Cardiac fibroblast (primary cell): ENCODE measurements at regions not wholly inside any gene's neighbourhood (a gene's known extent, or its start where the extent isn't known, plus 50 kb on each side); places are given as distances from the start of the nearest gene placed in this dataset.
A peak's percentile ranks its signal among the peaks of the same experiment; 100 is the strongest.

Experiments
- DNase-seq, 2 donors: peaks; one replicate each; pipeline versions ENCODE4 v3.0.0 to v3.0.0-alpha.2; 2010; ENCODE audit warnings: low read depth in 2 of 2
- H3K4me3 ChIP-seq, 2 donors: replicated peaks in 1 of 2; 1 replicate in 1 of 2; 2 replicates in 1 of 2; pipeline ENCODE4 v1.5.1; 2011; ENCODE audit warnings: low read depth in 2 of 2, low read length in 2 of 2, mild to moderate bottlenecking in 2 of 2, moderate library complexity in 1 of 2
- TF ChIP-seq, protein P1 (sequence below): IDR thresholded peaks from one replicate; pipeline ENCODE4 v1.5.1; 2011; ENCODE audit warnings: low read depth, mild to moderate bottlenecking, low read length, inconsistent platforms

DNA sequence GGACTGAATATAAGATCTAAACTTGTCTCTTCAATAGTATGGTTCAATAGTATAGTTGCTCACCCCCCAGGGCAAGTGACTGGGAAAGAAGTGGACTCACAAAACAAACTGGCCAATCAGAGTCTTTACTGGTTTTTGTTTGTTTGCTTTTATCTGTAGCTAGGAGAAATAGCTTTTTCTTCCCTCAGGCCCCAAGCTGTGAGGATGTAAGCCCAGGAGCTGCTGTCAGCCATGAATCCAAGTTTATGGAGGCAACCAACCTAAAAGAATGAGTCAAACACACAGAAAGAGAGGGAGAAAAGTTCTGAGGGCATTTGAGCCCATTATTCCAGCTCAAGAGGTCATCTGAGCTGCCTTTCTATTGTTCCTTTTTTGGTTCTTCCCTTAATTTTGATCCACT is 375.3 kb downstream of the BCAT1 start:
- no peak overlapping the region for H3K4me3 ChIP-seq
- DNase-seq = no peak
- TF ChIP-seq, protein P1, sequence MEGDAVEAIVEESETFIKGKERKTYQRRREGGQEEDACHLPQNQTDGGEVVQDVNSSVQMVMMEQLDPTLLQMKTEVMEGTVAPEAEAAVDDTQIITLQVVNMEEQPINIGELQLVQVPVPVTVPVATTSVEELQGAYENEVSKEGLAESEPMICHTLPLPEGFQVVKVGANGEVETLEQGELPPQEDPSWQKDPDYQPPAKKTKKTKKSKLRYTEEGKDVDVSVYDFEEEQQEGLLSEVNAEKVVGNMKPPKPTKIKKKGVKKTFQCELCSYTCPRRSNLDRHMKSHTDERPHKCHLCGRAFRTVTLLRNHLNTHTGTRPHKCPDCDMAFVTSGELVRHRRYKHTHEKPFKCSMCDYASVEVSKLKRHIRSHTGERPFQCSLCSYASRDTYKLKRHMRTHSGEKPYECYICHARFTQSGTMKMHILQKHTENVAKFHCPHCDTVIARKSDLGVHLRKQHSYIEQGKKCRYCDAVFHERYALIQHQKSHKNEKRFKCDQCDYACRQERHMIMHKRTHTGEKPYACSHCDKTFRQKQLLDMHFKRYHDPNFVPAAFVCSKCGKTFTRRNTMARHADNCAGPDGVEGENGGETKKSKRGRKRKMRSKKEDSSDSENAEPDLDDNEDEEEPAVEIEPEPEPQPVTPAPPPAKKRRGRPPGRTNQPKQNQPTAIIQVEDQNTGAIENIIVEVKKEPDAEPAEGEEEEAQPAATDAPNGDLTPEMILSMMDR = no peak

DNA sequence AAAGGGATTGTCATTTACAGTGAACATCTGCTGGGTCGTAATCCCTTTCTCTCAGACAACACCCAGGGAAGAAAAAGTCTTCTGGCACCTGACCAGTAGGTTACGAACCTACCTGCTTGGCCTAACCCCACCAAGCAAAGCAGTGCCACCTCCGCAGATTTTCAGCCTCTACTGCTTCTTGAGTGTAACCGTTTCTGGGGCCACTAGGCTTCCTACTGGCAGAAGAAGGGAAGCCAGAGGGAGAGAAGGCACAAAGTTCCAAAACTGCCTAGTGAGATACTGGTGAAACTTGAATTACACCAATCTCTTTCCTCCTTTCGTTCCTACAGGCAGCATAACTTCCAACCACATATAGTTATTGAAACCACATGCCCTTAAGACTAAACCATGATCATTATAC is 383.6 kb downstream of the BCAT1 start:
- TF ChIP-seq, protein P1 = no peak
- H3K4me3 ChIP-seq = no peak overlapping the region
- DNase-seq = no peak

DNA sequence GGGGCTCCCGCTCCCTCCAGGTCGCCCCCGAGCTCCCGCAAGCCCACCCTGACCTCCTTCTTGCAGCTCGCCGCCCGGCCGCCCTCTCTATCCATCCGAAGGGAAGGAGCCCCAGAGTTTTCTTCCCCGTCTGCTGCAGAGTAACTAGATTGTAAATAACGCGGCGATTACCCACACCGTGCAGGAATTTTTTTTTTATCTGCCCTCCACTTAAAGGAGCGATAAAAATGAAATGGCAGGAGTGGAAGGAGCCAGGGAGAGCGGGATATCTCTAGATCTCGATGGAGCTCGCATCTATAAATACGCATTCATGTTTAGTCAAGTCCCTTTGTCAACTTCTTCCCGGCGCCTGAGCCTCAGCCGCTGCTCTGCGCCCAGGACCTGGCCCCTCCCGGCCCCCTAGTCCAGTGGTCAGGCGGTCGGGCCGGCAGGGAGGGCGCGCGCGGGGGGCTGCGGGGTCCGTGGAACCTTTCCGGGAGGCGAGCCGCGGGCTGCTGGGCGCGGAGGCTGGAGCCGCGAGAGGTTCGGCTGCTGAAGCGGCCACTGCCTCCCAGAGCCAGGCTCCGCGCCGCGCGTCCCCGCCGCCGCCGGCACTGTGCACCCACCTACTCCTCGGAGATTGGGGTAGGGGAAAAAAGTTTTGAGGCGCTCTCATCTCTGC is 386.0 kb downstream of the BCAT1 start:
- peak; percentile 38 to 57 for DNase-seq
- TF ChIP-seq, protein P1 = no peak
- H3K4me3 ChIP-seq = peak overlapping the region; percentile 75 to 76

DNA sequence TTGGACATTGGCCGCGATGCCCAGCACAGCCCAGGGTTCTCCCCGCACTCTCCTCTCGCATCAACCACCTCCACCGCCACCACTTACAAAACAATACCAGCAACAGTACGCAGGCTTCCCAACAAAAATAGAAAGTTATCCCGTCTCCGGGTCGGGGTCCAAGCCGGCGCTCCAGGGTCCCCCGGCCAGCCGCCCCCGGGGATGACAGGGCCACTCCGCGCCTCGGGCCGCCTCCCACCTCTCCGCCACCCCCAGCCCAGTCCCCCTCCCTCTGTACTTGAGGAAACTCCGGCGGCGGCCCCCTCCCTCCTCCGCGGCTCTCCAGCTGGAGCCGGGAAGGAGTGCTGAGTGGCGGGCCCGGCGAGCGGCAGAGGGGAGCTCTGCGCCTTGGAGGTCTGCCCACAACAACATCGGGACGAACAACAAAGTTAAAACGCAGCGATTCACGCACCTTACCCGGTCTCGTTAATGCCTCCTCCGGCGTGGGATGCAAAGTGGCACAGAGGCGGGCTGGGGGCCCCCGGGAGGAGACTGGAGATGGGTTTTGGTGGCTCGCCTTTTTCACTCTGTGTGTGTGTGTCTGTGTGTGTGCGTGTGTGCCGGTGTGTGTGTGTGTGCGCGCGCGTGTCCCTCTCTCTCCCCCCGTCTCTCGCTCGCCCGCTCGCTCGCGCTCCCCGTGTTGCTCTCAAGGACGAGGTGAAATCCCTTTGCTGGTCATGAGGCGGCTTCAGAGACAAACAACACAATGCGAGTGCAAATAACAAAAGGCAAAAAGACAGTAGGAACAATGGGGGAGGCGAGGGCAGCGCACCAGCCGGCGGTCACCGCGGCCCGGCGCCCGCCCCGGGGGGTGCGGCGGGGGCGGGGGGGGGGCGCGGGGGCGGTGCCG is 386.8 kb downstream of the BCAT1 start:
- peak; percentile 59 to 69 for DNase-seq
- TF ChIP-seq, protein P1 = no peak
- H3K4me3 ChIP-seq = peak overlapping the region; percentile 75 to 76

DNA sequence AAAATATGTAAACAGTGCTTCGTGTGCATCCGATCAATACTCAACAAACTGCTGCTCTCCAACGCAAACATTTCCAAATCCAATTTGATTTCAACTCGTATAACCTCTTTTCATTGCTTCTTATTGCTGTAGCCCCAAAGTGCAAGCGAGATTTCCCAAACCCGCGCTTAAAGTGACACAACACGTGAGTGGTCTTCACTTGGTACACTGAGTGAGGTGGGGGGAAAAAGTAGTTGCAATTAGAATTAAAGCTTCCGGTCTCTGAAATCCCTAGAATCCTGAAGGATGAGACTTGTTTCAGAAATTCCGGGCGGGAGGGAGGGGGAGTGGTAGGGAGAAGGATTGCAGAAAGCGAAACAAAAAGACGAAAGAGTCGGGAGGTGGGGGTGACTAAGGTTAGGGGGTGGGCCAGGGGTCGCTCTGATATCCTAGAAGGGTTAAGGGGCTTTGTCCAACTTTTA is 387.5 kb downstream of the BCAT1 start:
- DNase-seq = peak; percentile 22 to 52
- TF ChIP-seq, protein P1 = no peak
- peak overlapping the region; percentile 75 to 76 for H3K4me3 ChIP-seq

DNA sequence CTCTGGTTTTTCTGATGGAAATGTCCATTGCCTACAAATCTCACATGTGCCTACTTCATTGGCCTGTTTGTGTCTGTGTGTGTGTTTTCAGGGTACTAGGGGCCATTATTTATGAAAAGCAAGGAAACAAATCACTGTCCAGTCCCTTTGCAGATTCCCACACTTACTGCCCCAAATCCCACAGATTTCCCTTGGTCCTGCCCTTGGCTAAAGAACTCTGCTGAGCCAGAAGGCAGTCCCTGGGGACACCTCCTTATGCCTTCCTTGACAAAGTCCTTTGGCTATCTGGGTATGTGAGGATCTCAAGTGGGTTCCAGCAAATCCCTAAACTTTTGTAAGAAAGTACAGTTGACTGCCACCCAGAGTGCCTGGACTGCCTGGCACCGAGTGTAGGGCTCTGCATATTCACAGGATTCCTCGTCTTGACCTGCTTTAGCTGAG is 388.1 kb downstream of the BCAT1 start:
- peak; percentile 5 to 48 for DNase-seq
- TF ChIP-seq, protein P1 = no peak
- peak overlapping the region; percentile 75 to 76 for H3K4me3 ChIP-seq
